Fibroblast of lung (primary cell): ENCODE measurements at regions not wholly inside any gene's neighbourhood (a gene's known extent, or its start where the extent isn't known, plus 50 kb on each side); places are given as distances from the start of the nearest gene placed in this dataset.

ENCODE experiments used
- DNase-seq, 2 donors: peaks; one replicate each; pipeline versions ENCODE4 v3.0.0 to v3.0.0-alpha.2; 2010; ENCODE audit warnings: low read depth in 2 of 2
- H2AFZ ChIP-seq: 2 replicates; pipeline ENCODE4 v1.5.1; 2012; ENCODE audit warnings: low read length, control low read depth, inconsistent platforms
- H3K27ac ChIP-seq: 2 replicates; pipeline ENCODE4 v1.5.1; 2011; ENCODE audit warnings: low read length, control low read depth; ENCODE audit not compliant: insufficient read depth
- H3K27me3 ChIP-seq: 2 replicates; pipeline ENCODE4 v1.5.1; 2011; ENCODE audit warnings: mild to moderate bottlenecking, low read length; ENCODE audit not compliant: control insufficient read depth, insufficient read depth
- H3K36me3 ChIP-seq: 2 replicates; pipeline ENCODE4 v1.5.1; 2011; ENCODE audit warnings: low read length; ENCODE audit not compliant: control insufficient read depth, insufficient read depth
- H3K4me1 ChIP-seq: 2 replicates; pipeline ENCODE4 v1.5.1; 2011; ENCODE audit warnings: low read length; ENCODE audit not compliant: control insufficient read depth, insufficient read depth; ENCODE audit errors: extremely low read depth
- H3K4me2 ChIP-seq: 2 replicates; pipeline ENCODE4 v1.5.1; 2011; ENCODE audit warnings: low read length, control low read depth; ENCODE audit not compliant: insufficient read depth; ENCODE audit errors: extremely low read depth
- H3K4me3 ChIP-seq, 4 experiments: fragments of 200-600 bp in 1 of 4; sonication (generic) in 1 of 4; replicated peaks in 1 of 4; 2 replicates each; pipeline ENCODE4 v1.5.1; 2011 to 2016; ENCODE audit warnings: low read length in 4 of 4, low read depth in 3 of 4, mild to moderate bottlenecking in 3 of 4, control low read depth in 2 of 4, inconsistent platforms in 1 of 4, mixed read lengths in 1 of 4; ENCODE audit not compliant: insufficient read depth in 1 of 4; ENCODE audit errors: control extremely low read depth in 1 of 4
- H3K79me2 ChIP-seq: 2 replicates; pipeline ENCODE4 v1.5.1; 2012; ENCODE audit warnings: mild to moderate bottlenecking, low read length, inconsistent platforms; ENCODE audit not compliant: control insufficient read depth, insufficient read depth
- H3K9ac ChIP-seq: 2 replicates; pipeline ENCODE4 v1.5.1; 2011; ENCODE audit warnings: mild to moderate bottlenecking, low read length, control low read depth; ENCODE audit not compliant: insufficient read depth
- H3K9me3 ChIP-seq: 2 replicates; pipeline ENCODE4 v1.5.1; 2012; ENCODE audit warnings: low read depth, low read length; ENCODE audit not compliant: control insufficient read depth, insufficient read depth
- H4K20me1 ChIP-seq: 2 replicates; pipeline ENCODE4 v1.5.1; 2011; ENCODE audit warnings: low read length; ENCODE audit not compliant: control insufficient read depth, insufficient read depth; ENCODE audit errors: extremely low read depth
- EZH2 ChIP-seq: IDR thresholded peaks from 2 replicates; pipeline ENCODE4 v1.5.1; 2012; ENCODE audit warnings: low read length, control low read depth, mild to moderate bottlenecking; ENCODE audit errors: missing control alignments
- TF ChIP-seq, protein P1 (sequence below), 2 donors: IDR thresholded peaks in 1 of 2; conservative IDR thresholded peaks in 1 of 2; 1 replicate in 1 of 2; 2 replicates in 1 of 2; pipeline ENCODE4 v1.5.1; 2011 to 2012; ENCODE audit warnings: low read length in 2 of 2, control low read depth in 1 of 2, inconsistent platforms in 1 of 2, low read depth in 1 of 2, mild to moderate bottlenecking in 1 of 2

- Histone ChIP-seq H2AFZ (no peak overlapping the region), H3K9me3 (no peaks in the 10 kb centered on the region), H3K36me3 (no peaks in the 10 kb centered on the region), H3K9ac (no peak overlapping the region), H3K4me1 (no peaks in the 10 kb centered on the region), H3K27me3 (no peaks in the 10 kb centered on the region), H3K79me2 (no peaks in the 10 kb centered on the region), H3K27ac (no peak overlapping the region), H3K4me2 (no peak overlapping the region), H3K4me3 (no peak overlapping the region), H4K20me1 (no peaks in the 10 kb centered on the region)
- TF ChIP-seq EZH2: no peak
- TF ChIP-seq, protein P1, sequence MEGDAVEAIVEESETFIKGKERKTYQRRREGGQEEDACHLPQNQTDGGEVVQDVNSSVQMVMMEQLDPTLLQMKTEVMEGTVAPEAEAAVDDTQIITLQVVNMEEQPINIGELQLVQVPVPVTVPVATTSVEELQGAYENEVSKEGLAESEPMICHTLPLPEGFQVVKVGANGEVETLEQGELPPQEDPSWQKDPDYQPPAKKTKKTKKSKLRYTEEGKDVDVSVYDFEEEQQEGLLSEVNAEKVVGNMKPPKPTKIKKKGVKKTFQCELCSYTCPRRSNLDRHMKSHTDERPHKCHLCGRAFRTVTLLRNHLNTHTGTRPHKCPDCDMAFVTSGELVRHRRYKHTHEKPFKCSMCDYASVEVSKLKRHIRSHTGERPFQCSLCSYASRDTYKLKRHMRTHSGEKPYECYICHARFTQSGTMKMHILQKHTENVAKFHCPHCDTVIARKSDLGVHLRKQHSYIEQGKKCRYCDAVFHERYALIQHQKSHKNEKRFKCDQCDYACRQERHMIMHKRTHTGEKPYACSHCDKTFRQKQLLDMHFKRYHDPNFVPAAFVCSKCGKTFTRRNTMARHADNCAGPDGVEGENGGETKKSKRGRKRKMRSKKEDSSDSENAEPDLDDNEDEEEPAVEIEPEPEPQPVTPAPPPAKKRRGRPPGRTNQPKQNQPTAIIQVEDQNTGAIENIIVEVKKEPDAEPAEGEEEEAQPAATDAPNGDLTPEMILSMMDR (conservative IDR thresholded peaks at IDR 0.05 in 1 of 2, IDR thresholded peaks at IDR 0.05 in 1 of 2; ENCODE audit: low read depth in 1 of 2, low read length in 2 of 2): no peak
- DNase-seq: no peak
Measured at GRCh38 chr10:132133005-132133404, 53.7 kb upstream of the DPYSL4 start.

GRCh38 chr10:132133449-132134240, 53.1 kb upstream of the DPYSL4 start:
- H3K36me3 ChIP-seq: no peaks in the 10 kb centered on the region
- no peaks in the 10 kb centered on the region for H3K9me3 ChIP-seq
- H2AFZ ChIP-seq: no peak overlapping the region
- H3K79me2 ChIP-seq: no peaks in the 10 kb centered on the region
- TF ChIP-seq EZH2: no peak
- TF ChIP-seq, protein P1 (conservative IDR thresholded peaks at IDR 0.05 in 1 of 2, IDR thresholded peaks at IDR 0.05 in 1 of 2; ENCODE audit: low read depth in 1 of 2, low read length in 2 of 2): no peak
- no peaks in the 10 kb centered on the region for H4K20me1 ChIP-seq
- H3K4me2 ChIP-seq: no peak overlapping the region
- H3K27me3 ChIP-seq: no peaks in the 10 kb centered on the region
- H3K27ac ChIP-seq: no peak overlapping the region
- no peak overlapping the region for H3K4me3 ChIP-seq
- no peak overlapping the region for H3K9ac ChIP-seq
- no peaks in the 10 kb centered on the region for H3K4me1 ChIP-seq
- DNase-seq: no peak

GRCh38 chr10:132134241-132135052, 52.3 kb upstream of the DPYSL4 start:
- Histone ChIP-seq H2AFZ (no peak overlapping the region), H3K4me2 (no peak overlapping the region), H3K4me3 (no peak overlapping the region), H3K4me1 (no peaks in the 10 kb centered on the region), H3K27ac (no peak overlapping the region), H3K27me3 (no peaks in the 10 kb centered on the region), H4K20me1 (no peaks in the 10 kb centered on the region), H3K79me2 (no peaks in the 10 kb centered on the region), H3K36me3 (no peaks in the 10 kb centered on the region), H3K9ac (no peak overlapping the region), H3K9me3 (no peaks in the 10 kb centered on the region)
- TF ChIP-seq, protein P1 (conservative IDR thresholded peaks at IDR 0.05 in 1 of 2, IDR thresholded peaks at IDR 0.05 in 1 of 2; ENCODE audit: low read depth in 1 of 2, low read length in 2 of 2): no peak
- TF ChIP-seq EZH2: no peak
- DNase-seq: no peak
